NCI-H510A (cell line): ENCODE measurements at regions not wholly inside any gene's neighbourhood (a gene's known extent, or its start where the extent isn't known, plus 50 kb on each side); places are given as distances from the start of the nearest gene placed in this dataset.

ENCODE experiments used
- DNase-seq: peaks from one replicate; lab custom pipeline; 2025; lab: John Stamatoyannopoulos, UW

GRCh38 chr4:1476140-1476513 is 69.9 kb upstream of the NKX1-1 start:
- no peak for DNase-seq

GRCh38 chr4:1475277-1476139 is 69.3 kb upstream of the NKX1-1 start:
- no peak for DNase-seq

GRCh38 chr4:1474126-1475090 is 68.2 kb upstream of the NKX1-1 start:
- DNase-seq = no peak

- no peak for DNase-seq
Measured at GRCh38 chr4:1473718-1474117, 67.5 kb upstream of the NKX1-1 start.

- DNase-seq = no peak
Measured at GRCh38 chr4:1472911-1473518, 66.8 kb upstream of the NKX1-1 start.

- DNase-seq = no peak
Measured at GRCh38 chr4:1472148-1472797, 66.0 kb upstream of the NKX1-1 start.

- DNase-seq = no peak
Measured at GRCh38 chr4:1471443-1472147, 65.4 kb upstream of the NKX1-1 start.

- no peak for DNase-seq
Measured at GRCh38 chr4:1470816-1471442, 64.7 kb upstream of the NKX1-1 start.

GRCh38 chr4:1470393-1470670 is 64.1 kb upstream of the NKX1-1 start:
- no peak for DNase-seq

GRCh38 chr4:1469607-1470392 is 63.6 kb upstream of the NKX1-1 start:
- no peak for DNase-seq

GRCh38 chr4:1469043-1469442 is 62.8 kb upstream of the NKX1-1 start:
- DNase-seq = no peak

GRCh38 chr4:1467581-1468458 is 61.6 kb upstream of the NKX1-1 start:
- no peak for DNase-seq

- no peak for DNase-seq
Measured at GRCh38 chr4:1466863-1467165, 60.6 kb upstream of the NKX1-1 start.

GRCh38 chr4:1466034-1466862 is 60.0 kb upstream of the NKX1-1 start:
- no peak for DNase-seq

- no peak for DNase-seq
Measured at GRCh38 chr4:1465173-1466033, 59.2 kb upstream of the NKX1-1 start.

GRCh38 chr4:1464581-1465171 is 58.4 kb upstream of the NKX1-1 start:
- no peak for DNase-seq

GRCh38 chr4:1463927-1464540 is 57.8 kb upstream of the NKX1-1 start:
- DNase-seq = no peak
